HG02642 (cell line): ENCODE measurements at regions not wholly inside any gene's neighbourhood (a gene's known extent, or its start where the extent isn't known, plus 50 kb on each side); places are given as distances from the start of the nearest gene placed in this dataset.

Experiments used
- ATAC-seq: cut with Tn5 transposase; IDR thresholded peaks from one replicate; pipeline ENCODE4 v1.9.1; 2021; ENCODE audit warnings: mild to moderate bottlenecking; ENCODE audit not compliant: unreplicated experiment, poor library complexity

GRCh38 chr1:219478811-219479210, 134.1 kb downstream of the ZC3H11B start:
- ATAC-seq: no peak

DNA sequence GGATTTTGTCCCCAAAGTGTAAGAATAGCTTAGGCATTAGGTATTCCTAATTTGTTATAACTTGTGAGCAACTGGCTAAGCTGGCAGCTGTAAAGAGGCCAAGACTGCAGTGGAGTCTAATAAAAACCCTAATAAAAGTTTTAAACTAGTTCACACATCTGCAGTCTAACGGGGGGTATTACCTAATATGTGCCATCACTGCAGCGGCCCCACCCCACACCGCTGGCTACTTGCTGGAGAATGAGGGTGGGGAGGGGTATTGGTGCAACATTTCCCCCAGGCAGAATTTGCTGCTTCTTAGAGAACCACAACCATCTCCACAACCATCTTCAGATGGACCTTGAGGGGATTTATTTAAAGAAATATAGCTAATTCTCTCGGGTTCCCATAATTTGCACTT, 135.0 kb downstream of the ZC3H11B start:
- no peak for ATAC-seq

GRCh38 chr1:219476716-219477115, 136.2 kb downstream of the ZC3H11B start:
- ATAC-seq: peak; percentile 36

DNA sequence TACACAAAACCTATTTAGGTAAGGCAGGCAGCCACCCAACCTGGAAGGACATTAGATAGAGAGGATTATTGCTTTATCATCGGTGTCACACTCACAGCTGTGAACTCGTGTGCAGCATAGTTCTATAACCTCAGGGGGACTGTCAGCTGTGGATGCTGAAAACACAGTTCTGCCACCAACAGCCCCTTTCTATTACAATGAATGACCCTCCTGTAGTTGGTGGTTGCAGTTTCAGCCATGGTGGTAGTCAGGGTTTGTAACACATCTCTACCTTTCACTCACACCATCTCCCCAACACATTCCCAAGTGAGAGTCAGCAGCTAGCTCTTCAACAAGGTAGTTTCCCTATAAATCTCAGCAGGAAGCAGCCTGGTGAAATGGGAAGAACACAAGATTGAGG, 136.8 kb downstream of the ZC3H11B start:
- ATAC-seq: peak; percentile 88

DNA sequence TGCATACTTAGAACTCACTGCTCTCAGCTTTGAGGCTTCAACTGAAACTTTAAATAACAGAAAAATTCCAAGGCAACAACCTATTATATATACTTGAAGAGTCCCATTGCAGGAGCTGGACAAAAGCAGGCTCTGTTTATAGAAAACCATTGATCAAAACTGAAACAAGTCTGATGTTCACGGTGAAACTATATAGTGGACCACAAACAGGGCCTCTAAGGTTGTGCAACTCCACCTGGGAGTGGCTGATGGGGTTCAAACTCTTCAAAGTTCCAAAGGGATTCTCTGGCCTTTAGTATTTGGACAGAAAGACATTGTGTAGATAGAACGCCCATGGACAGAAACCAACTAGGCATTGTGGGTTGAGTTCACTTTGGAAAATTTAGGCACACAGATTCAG, 140.3 kb downstream of the ZC3H11B start:
- ATAC-seq: peak; percentile 44

GRCh38 chr1:219467524-219467923, 145.4 kb downstream of the ZC3H11B start:
- ATAC-seq: no peak

DNA sequence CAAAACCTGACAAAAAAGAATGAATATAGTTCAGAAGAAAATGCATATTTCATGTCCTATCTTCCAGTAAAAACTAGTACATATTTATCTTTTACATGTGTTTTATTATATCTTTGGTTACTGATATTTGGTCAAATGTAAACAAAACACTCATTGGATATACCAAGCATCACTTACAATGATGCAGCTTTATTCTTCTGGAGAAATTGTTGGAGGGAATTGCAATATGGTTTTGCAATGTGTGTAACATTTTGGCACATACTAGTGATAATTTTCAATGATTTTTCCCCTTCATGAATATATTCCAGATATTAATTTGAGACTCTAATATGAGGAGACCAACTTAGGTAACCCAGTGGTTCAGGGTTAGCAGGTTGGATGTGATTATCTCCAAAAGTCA, 146.1 kb downstream of the ZC3H11B start:
- no peak for ATAC-seq

DNA sequence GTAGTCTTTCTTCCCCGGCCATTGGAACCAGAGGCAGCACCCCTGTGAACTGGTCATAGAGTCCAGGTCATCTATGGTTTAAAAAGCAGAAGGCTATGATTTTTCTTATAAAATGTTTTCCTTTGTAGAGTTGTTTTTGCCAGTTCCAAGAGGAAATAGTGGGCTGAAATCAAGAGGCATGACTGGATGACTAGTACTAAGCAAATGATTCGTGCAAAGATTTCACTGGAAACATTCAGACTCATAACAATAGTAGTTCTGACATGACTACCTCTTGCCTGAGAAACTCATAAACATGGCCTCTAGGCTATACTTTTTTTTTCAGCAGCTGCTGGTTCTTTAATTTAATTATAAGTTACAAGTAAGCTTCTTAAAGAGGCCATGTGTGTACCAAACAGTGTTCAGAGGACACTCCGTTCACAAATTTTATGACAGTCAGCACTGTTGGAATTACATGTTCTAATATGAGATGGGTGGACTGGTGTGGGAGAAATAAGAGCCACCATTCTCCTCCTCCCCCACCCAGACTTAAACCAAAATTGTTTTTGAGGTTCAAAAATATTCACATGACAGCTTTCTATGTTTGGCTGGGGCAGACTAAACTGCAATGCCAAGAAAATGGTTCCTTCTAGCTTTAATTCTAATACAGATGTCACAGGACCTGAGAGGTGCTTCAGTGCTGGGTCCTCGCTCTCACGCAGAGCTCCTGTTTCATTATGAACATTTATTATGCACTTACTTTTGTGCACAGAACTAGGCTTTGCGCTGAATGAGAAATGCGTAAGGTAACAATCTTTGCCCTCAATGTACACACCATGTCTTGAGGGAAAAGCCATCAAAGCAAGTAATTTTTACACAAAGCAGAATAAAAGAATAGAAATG, 147.5 kb downstream of the ZC3H11B start:
- ATAC-seq: peak; percentile 61

GRCh38 chr1:219463636-219464035, 149.3 kb downstream of the ZC3H11B start:
- ATAC-seq: no peak

DNA sequence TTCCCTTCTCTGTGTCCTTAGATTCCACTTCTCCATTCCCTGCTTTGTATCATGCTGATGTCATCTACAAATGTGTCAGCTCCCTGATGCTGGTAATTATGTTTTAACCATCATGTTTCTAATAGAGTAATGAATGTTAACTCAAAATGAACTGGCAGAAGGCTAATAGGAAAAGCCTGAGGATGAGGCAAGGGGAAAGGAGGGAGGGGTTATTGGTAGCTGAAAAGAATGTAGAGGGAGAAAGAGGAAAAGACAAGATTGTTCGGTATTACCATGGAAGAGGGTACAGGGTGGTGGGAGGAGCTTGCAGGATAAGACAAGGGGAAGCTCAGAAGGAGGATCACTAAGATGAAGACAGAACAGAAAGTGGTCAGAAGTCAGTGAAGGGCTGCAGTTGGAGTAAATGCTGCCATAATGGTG, 150.9 kb downstream of the ZC3H11B start:
- no peak for ATAC-seq

DNA sequence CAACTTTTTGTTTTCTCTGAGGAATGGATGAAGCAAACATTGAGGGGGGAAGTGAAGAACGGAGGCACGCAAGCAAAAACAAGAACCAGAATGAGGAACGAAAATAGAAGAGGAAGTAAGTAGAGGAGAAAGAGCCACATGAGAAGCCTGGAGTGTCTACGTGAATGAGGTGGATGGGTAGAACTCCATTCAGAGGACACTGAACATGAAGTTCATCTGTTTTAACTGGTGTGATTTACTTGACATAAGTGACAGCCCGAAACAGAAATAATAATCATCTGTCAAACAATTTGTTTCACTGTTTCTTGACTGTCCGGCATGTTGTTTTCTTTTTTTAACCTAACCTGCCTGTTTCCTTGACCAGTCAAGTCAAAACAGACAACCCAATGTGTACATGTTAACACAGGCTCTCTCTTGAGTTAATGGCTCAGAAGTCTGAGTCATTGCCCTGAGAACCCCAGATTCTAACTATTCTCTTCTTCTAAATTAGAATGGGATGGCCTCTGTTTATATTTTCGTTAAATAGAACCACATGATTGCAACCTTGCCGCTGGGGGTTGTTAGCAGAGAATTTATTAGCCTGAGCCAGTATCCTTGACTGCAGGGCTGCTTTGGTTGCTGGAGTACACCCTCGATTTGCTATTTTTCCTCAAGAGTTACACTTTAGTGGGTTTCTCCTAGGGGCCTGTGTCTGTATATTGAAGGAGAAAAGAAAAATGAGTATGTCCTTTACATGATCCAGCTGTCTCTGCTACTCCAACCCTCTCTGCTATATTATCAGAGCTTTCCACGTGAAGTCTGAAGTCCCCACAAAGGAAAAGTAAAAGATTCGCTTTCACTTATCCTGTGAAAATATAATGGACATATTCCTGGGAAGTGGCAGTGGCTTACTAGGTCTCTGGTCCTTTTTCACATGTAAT, 151.7 kb downstream of the ZC3H11B start:
- peak; percentile 76 for ATAC-seq

GRCh38 chr1:219460081-219460895, 152.6 kb downstream of the ZC3H11B start:
- peak; percentile 28 for ATAC-seq

- no peak for ATAC-seq
Observed at GRCh38 chr1:219459351-219460080, 153.4 kb downstream of the ZC3H11B start.

- ATAC-seq: no peak
Observed at GRCh38 chr1:219446288-219446687, 166.6 kb downstream of the ZC3H11B start.

- ATAC-seq: no peak
Observed at GRCh38 chr1:219445864-219446263, 167.0 kb downstream of the ZC3H11B start.

DNA sequence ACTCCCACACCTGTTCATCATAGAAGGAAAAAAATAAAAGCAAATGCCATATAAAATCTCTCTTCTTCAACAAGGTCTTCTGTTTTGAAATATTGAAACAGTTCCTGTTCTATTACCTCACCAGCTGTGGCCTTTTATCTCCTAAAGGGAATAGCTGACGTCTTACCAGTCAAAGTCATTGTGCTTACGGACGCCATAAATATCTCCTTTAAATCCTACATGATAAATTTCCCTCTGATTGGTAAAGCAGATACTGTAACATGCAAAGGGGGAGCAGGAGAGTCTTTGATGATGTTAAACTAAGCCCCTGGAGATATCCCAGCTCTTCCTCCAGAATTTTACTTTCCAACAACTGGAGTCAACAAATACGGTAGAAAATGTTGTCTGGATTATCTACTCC, 168.4 kb downstream of the ZC3H11B start:
- no peak for ATAC-seq

DNA sequence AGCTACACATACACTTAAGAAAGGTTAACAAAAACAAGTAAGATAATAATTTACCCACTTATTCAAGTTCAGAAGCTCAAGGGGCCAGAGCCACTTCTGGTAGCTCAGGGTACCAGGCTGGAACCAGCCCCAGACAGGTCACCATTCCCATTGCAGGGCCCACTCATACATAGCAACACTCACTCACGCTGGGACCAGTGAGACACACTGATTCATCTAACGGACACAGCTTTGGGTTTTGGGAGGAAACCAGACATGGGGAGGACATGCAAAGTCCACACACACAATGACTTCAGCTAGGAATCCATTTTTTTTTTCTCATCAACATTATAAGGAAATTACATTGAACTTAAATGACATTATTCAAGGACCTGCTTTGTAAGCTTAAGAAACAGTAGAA, 169.1 kb downstream of the ZC3H11B start:
- ATAC-seq: no peak

DNA sequence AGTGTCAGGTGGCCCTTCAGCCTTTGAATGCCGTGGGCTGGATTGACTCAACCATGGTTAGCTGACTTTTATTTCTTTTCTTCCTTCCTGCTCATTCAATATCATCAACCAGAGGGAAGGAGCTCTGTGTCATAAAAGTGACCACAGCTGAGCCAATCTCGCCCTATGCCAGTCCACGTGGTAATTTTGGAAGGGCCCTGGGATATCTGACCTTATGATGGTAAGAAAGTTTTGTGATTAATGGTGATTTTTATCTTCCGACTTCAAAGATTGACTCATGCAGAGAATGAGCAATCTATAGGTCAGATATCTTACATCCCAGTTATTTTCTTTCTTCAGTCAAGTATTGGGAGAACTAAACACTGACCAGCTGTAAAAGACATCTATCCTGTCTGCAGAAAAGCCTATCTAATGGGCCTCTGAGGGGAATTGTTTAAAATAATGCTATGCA, 170.3 kb downstream of the ZC3H11B start:
- no peak for ATAC-seq

- no peak for ATAC-seq
Observed at GRCh38 chr1:219441884-219442283, 171.0 kb downstream of the ZC3H11B start.

- ATAC-seq: no peak
Observed at GRCh38 chr1:219439376-219439775, 173.5 kb downstream of the ZC3H11B start.
